Tibial nerve (tissue), 4 donors: ENCODE measurements at regions not wholly inside any gene's neighbourhood (a gene's known extent, or its start where the extent isn't known, plus 50 kb on each side); places are given as distances from the start of the nearest gene placed in this dataset.

Source experiments
- DNase-seq, 2 donors: peaks; one replicate each; pipeline ENCODE4 v3.0.0-alpha.2; 2019; ENCODE audit warnings: low spot score in 2 of 2
- H3K27ac ChIP-seq, 4 donors: fragments of 200-600 bp; sonication (generic) in 3 of 4; one replicate each; pipeline ENCODE4 v1.5.1; 2017 to 2019; ENCODE audit warnings: mild to moderate bottlenecking in 1 of 4
- H3K27me3 ChIP-seq, 2 donors: fragments of 200-600 bp; sonication (generic) in 1 of 2; one replicate each; pipeline versions ENCODE4 v1.5.1 to v1.6.0; 2017 to 2019
- H3K36me3 ChIP-seq, 3 donors: fragments of 200-600 bp; sonication (generic); one replicate each; pipeline ENCODE4 v1.5.1; 2018 to 2019
- H3K4me1 ChIP-seq, 4 donors: fragments of 200-600 bp; sonication (generic) in 3 of 4; one replicate each; pipeline ENCODE4 v1.5.1; 2017 to 2019
- H3K4me3 ChIP-seq, 4 donors: fragments of 200-600 bp; sonication (generic) in 3 of 4; one replicate each; pipeline ENCODE4 v1.5.1; 2017 to 2019; ENCODE audit warnings: mild to moderate bottlenecking in 1 of 4, moderate library complexity in 1 of 4
- H3K9me3 ChIP-seq, 4 donors: fragments of 200-600 bp; sonication (generic) in 3 of 4; one replicate each; pipeline ENCODE4 v1.5.1; 2017 to 2019
- CTCF ChIP-seq, 5 experiments: fragments of 200-600 bp in 3 of 5; fragments of 450-650 bp in 2 of 5; sonication (generic) in 3 of 5; IDR thresholded peaks; one replicate each; pipeline ENCODE4 v1.5.1; 2016 to 2019; ENCODE audit warnings: antibody characterized with exemption in 5 of 5, mild to moderate bottlenecking in 3 of 5, moderate library complexity in 2 of 5
- EP300 ChIP-seq, 2 donors: sonication (generic); formaldehyde crosslinking; IDR thresholded peaks; one replicate each; pipeline ENCODE4 v1.6.1; 2017; ENCODE audit warnings: antibody characterized with exemption in 2 of 2, mild to moderate bottlenecking in 1 of 2
- POLR2A ChIP-seq, 2 donors: fragments of 450-650 bp; IDR thresholded peaks; one replicate each; pipeline ENCODE4 v1.6.1; 2017; ENCODE audit warnings: antibody characterized with exemption in 2 of 2, mild to moderate bottlenecking in 2 of 2, moderate library complexity in 2 of 2
- WGBS, 2 donors: methylation state at CpG; one replicate each; pipeline ENCODE4 v1.1.5; 2018; 5-methylcytosine and 5-hydroxymethylcytosine counted together

DNA sequence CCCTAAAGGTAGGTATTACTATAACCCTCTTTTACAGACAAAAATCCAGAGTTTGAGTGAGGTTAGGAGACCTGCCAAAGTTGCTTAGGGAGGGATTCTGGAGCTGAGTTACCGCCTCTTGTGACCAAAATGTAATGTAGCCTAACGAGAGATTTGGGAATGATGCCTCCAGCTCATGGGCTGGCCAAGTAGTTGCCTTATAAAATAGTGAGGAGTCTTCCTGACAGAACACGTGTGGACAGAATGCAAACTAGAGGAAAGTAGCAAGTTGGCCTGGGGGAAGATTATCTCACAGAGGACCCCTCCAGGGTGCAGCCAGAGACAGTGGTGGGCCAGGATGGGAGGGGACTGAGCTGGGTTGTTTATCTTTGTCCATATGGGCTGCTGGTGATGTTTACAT lies 543.7 kb upstream of the CDH11 start:
- WGBS, 2 donors = 52 to 58% methylated on average over 3 of the region's 3 CpGs
- no peaks in the 10 kb centered on the region for H3K9me3 ChIP-seq
- TF ChIP-seq EP300 (IDR thresholded peaks at IDR 0.05) = no peak
- TF ChIP-seq CTCF (IDR thresholded peaks at IDR 0.05) = no peak
- no peak for TF ChIP-seq POLR2A (IDR thresholded peaks at IDR 0.05)
- DNase-seq = no peak
- no peaks in the 10 kb centered on the region for H3K27me3 ChIP-seq
- peaks cover 0 to 10% (median 0%) of the 10 kb centered on the region in 4 donors for H3K4me1 ChIP-seq
- no peaks in the 10 kb centered on the region for H3K36me3 ChIP-seq
- H3K4me3 ChIP-seq = no peak overlapping the region
- no peak overlapping the region for H3K27ac ChIP-seq

DNA sequence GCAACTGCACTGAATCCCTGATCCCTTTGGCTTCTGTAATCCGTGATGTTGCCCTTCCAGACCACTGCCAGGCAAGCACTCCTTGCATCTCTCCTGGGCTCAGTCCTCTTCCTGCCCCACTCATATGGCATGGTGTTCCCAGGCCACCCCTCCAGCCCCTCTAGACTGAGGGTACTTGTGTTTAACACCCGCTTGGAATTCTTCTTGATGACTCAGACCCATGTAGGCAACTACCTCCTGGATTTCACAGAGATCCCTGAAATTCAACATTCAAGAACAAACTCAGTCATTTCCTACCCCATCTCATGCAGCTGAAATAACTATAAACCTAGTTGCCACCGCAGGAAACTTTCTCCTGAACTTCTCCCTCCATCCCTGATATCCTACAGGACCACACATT lies 541.9 kb upstream of the CDH11 start:
- no peaks in the 10 kb centered on the region for H3K9me3 ChIP-seq
- no peaks in the 10 kb centered on the region for H3K27me3 ChIP-seq
- H3K27ac ChIP-seq = no peak overlapping the region
- H3K4me1 ChIP-seq = peaks cover 0 to 12% (median 0%) of the 10 kb centered on the region in 4 donors
- H3K4me3 ChIP-seq = no peak overlapping the region
- DNase-seq = no peak
- H3K36me3 ChIP-seq = no peaks in the 10 kb centered on the region
- 88 to 89% methylated on average over 3 of the region's 3 CpGs for WGBS, 2 donors
- no peak for TF ChIP-seq CTCF (IDR thresholded peaks at IDR 0.05)
- TF ChIP-seq POLR2A (IDR thresholded peaks at IDR 0.05) = no peak
- TF ChIP-seq EP300 (IDR thresholded peaks at IDR 0.05) = no peak

- WGBS, 2 donors = 88 to 90% methylated on average over 4 of the region's 4 CpGs
Measured at GRCh38 chr16:65662256-65662655, 540.4 kb upstream of the CDH11 start.

DNA sequence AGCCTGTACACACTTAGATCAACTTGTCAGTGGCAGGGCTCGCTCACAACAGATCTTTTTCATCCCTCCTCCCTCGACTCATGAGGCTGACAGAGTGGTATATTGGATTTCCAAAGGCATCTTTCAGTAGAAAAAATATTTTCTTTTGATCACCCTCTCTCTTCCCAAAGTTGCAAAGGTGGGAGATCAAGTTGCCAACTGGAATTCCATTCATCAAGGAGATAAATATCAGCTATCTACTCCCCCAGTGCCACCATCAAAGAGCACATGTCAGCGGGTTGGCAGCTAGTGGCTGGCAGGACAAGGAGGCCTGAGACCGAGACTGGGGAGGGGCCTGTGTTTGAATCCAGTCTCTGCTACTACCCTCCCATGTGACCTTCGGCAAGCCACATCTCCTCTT lies 539.7 kb upstream of the CDH11 start:
- DNase-seq = no peak
- Histone ChIP-seq H3K36me3 (no peaks in the 10 kb centered on the region), H3K4me1 (peaks cover 0 to 14% (median 0%) of the 10 kb centered on the region in 4 donors), H3K27ac (no peak overlapping the region), H3K27me3 (no peaks in the 10 kb centered on the region), H3K9me3 (no peaks in the 10 kb centered on the region), H3K4me3 (no peak overlapping the region)
- TF ChIP-seq CTCF (IDR thresholded peaks at IDR 0.05) = no peak
- TF ChIP-seq POLR2A (IDR thresholded peaks at IDR 0.05) = no peak
- no peak for TF ChIP-seq EP300 (IDR thresholded peaks at IDR 0.05)
- 78 to 86% methylated on average over 5 of the region's 5 CpGs for WGBS, 2 donors

More at GRCh38 chr16:65662256-65662655, 540.4 kb upstream of the CDH11 start:
- Histone ChIP-seq H3K4me3 (no peak overlapping the region), H3K27ac (no peak overlapping the region), H3K27me3 (no peaks in the 10 kb centered on the region), H3K36me3 (no peaks in the 10 kb centered on the region), H3K9me3 (no peaks in the 10 kb centered on the region), H3K4me1 (peaks cover 0 to 18% (median 0%) of the 10 kb centered on the region in 4 donors)
- no peak for TF ChIP-seq CTCF (IDR thresholded peaks at IDR 0.05)
- TF ChIP-seq POLR2A (IDR thresholded peaks at IDR 0.05) = no peak
- no peak for TF ChIP-seq EP300 (IDR thresholded peaks at IDR 0.05)
- DNase-seq = no peak

GRCh38 chr16:65660390-65660789 lies 538.5 kb upstream of the CDH11 start:
- Histone ChIP-seq H3K9me3 (no peaks in the 10 kb centered on the region), H3K4me1 (peaks cover 0 to 11% (median 0%) of the 10 kb centered on the region in 4 donors), H3K27me3 (no peaks in the 10 kb centered on the region), H3K36me3 (no peaks in the 10 kb centered on the region), H3K27ac (no peak overlapping the region), H3K4me3 (no peak overlapping the region)
- no peak for DNase-seq
- WGBS, 2 donors = 86 to 92% methylated on average over 5 of the region's 5 CpGs
- TF ChIP-seq CTCF (IDR thresholded peaks at IDR 0.05) = no peak
- no peak for TF ChIP-seq EP300 (IDR thresholded peaks at IDR 0.05)
- no peak for TF ChIP-seq POLR2A (IDR thresholded peaks at IDR 0.05)
